HG02678 (cell line): ENCODE measurements at regions not wholly inside any gene's neighbourhood (a gene's known extent, or its start where the extent isn't known, plus 50 kb on each side); places are given as distances from the start of the nearest gene placed in this dataset.

ENCODE experiments used
- ATAC-seq: cut with Tn5 transposase; IDR thresholded peaks from one replicate; pipeline ENCODE4 v1.9.1; 2021; ENCODE audit warnings: mild to moderate bottlenecking, moderate library complexity; ENCODE audit not compliant: unreplicated experiment

GRCh38 chr12:83210933-83211332 is 524.2 kb downstream of the TMTC2 start:
- ATAC-seq = no peak

GRCh38 chr12:83199069-83199468 is 512.4 kb downstream of the TMTC2 start:
- no peak for ATAC-seq

GRCh38 chr12:83198291-83199015 is 511.7 kb downstream of the TMTC2 start:
- ATAC-seq = no peak

DNA sequence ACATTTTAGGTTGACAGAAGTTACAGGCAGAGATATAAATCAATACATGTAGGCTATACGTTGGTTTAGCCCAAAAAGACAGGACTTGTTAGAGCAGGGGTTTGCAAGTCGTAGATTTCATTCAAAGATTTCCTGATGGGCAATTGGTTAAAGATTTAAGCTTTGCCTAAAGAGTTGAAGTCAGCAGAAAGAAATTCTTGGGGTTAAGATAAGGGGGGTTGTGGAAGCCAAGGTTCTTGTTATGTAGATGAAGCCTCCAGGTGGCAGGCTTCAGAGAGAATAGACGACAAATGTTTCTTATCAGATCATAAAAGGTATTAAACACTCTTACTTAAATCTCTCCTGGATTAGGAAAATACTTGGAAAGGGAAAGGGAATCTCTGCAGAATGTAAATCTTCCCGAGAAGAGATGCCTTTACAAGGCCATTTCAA is 510.8 kb downstream of the TMTC2 start:
- no peak for ATAC-seq

DNA sequence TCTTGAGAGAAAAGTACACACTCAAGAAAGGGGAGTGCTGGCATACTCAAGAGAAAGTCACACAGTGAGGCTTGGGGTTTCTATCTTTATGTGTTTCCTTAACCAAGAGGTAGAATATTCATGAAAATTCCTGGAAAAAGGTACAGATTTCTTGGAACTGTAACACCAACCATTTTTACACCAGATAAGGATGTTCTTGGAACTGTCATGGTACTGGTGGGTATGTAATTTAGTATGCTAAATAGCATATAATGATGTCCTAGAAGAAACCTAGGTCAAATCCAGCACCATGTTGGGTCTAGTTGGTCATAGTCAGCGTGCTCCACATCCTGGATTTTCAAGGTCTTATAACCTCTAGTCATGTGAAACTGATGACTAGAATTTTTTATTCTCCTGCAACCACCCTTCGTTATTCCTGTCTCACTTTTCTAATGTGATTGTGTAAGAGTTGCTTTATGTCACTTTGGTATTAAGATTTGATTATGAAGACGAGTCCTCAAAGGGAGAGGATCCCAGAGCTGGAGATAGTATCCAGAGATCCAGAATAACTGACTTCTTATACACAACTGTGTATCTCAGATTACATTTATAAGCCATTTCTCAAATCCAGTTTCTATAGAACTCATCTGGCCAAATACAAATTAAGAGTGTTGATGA is 510.1 kb downstream of the TMTC2 start:
- ATAC-seq = no peak

DNA sequence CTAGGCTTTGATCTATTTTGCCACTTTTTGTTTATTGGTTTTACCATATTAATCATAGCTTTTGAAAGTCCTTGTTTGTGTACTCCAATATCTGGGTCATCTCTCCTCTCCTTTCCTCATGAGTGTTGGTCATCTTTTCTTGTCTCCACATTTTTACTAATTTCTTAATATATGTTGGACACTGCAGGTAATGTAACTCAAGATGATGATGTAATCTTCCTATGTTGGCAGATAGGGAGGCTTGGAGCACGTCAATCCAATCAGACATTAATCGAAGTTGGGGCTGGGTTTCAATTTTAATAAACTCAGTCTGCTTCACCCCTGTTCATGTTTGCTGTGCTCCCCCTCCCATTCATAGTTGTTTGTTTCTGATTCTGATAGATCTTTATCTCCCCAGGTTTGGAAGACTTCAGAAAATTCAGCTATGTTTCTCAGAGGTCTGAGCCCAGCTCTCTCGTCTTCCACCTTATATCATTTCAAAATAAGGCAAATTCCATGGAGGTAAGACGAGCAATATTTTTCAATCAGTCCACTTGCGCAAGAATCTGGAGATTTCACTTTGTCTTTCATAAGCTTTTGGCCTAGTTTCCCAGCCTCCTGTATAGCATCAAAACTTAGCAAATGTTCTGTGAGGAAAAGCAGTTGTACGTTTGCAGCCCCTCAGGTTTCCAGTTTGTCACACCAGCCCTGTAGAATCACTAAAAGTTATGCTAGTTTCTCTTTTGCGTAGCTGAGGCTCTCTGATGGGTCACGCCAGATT is 504.1 kb downstream of the TMTC2 start:
- no peak for ATAC-seq

- ATAC-seq = no peak
These were observed 499.7 kb downstream of the TMTC2 start for GRCh38 chr12:83186419-83186818.

DNA sequence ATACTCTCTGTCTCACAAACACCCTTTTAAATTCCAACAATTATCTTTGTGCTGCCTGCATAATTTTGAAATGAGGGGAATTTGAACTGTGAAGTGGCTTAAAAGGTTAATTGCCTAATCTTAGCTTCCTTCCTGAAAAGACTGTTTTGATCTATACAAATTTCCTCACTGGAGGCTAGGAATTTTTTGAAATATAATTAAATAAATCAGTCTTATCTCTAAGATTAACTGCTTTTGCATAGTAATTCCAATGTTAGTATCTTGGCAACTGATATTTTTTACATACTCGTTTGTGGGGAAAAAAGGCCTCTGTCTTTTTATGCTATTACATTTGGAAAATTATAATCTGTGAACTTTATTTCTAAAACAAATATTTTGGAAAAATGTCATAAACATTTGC is 498.5 kb downstream of the TMTC2 start:
- ATAC-seq = no peak
